ENCODE measurements at regions not wholly inside any gene's neighbourhood (a gene's known extent, or its start where the extent isn't known, plus 50 kb on each side); places are given as distances from the start of the nearest gene placed in this dataset.
"Not testable (repeated sequence)": the region's sequence is repeated elsewhere in the genome, so short reads cannot be mapped to it uniquely, and the experiment has no call there.

DNA sequence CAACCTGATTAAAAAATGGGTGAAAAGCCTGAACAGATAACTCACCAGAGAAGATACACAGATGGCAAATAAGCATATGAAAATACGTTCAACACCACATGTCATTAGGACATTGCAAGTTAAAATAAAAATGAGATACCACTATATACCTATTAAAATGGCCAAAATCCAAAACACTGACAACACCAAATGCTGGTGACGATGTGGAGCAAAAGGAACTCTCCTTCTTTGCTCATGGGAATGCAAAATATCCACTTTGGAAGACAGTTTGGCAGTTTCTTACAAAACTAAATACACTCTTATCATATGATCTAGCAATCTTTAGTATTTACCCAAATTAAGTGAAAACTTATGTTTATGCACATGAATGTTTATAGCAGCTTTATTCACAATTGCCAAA, 100.5 kb upstream of the ARID1B start (continued):
- no peak for TF ChIP-seq YY1 (IDR thresholded peaks at IDR 0.05; ENCODE audit: extremely low read depth, insufficient replicate concordance, low read depth, low read length)
- no peak for TF ChIP-seq POLR2AphosphoS5 (IDR thresholded peaks at IDR 0.05; ENCODE audit: low read depth, low read length)
- TF ChIP-seq, protein P1, sequence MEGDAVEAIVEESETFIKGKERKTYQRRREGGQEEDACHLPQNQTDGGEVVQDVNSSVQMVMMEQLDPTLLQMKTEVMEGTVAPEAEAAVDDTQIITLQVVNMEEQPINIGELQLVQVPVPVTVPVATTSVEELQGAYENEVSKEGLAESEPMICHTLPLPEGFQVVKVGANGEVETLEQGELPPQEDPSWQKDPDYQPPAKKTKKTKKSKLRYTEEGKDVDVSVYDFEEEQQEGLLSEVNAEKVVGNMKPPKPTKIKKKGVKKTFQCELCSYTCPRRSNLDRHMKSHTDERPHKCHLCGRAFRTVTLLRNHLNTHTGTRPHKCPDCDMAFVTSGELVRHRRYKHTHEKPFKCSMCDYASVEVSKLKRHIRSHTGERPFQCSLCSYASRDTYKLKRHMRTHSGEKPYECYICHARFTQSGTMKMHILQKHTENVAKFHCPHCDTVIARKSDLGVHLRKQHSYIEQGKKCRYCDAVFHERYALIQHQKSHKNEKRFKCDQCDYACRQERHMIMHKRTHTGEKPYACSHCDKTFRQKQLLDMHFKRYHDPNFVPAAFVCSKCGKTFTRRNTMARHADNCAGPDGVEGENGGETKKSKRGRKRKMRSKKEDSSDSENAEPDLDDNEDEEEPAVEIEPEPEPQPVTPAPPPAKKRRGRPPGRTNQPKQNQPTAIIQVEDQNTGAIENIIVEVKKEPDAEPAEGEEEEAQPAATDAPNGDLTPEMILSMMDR (IDR thresholded peaks at IDR 0.05 in 2 of 3, conservative IDR thresholded peaks at IDR 0.05 in 1 of 3; ENCODE audit: borderline replicate concordance in 1 of 3, insufficient read depth in 1 of 3, low read depth in 2 of 3, low read length in 2 of 3): no peak

DNA sequence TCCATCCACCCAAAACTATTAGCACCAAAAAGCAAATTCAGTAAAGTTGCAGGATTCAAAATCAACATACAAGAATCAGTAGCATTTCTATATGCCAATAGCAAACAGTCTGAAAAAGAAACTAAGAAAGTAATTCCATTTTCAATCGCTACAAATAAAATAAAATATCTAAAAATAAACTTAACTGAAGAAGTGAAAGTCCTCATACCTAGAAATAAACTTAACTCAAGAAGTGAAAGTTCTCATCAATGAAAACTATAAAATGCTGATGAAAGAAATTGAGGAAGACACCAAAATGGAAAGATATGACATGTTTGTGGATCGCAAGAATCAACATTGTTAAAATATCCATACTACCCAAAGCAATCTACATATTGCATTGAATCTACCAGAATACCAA, 103.0 kb upstream of the ARID1B start:
- H3K79me2 ChIP-seq (ENCODE audit: insufficient read depth, low read length): no peaks in the 10 kb centered on the region
- H3K9me2 ChIP-seq (ENCODE audit: insufficient read depth): no peaks in the 10 kb centered on the region
- no peak for DNase-seq (ENCODE audit: low read depth, low spot score)
- intact Hi-C loops (cut with micrococcal nuclease): no loop called here
- H3K9me3 ChIP-seq (ENCODE audit: control insufficient read depth in 1 of 2, insufficient read depth in 1 of 2, low read depth in 1 of 2, low read length in 2 of 2): no peaks in the 10 kb centered on the region
- POLR2A ChIA-PET: no interaction called here
- no peaks in the 10 kb centered on the region for H3K27me3 ChIP-seq (ENCODE audit: insufficient read depth, low read length)
- CTCF ChIA-PET: no interaction called here
- H3K4me2 ChIP-seq (ENCODE audit: low read length): no peak overlapping the region
- TF ChIP-seq CBX3 (IDR thresholded peaks at IDR 0.05; ENCODE audit: low read depth): no peak
- TF ChIP-seq EZH2phosphoT487 (IDR thresholded peaks at IDR 0.05; ENCODE audit: borderline replicate concordance): no peak
- RAD21 ChIA-PET (ENCODE audit: low non-redundant PET in 1 of 2, low total read pairs in 2 of 2, uncharacterized antibody in 2 of 2, unreplicated experiment in 2 of 2): no interaction called here
- no peak overlapping the region for H3K4me3 ChIP-seq (replicated peaks in 1 of 2; ENCODE audit: low read depth in 1 of 2, low read length in 2 of 2)
- BruUV-seq (replicated peaks): no TSS peak
- no peak overlapping the region for H3K27ac ChIP-seq (ENCODE audit: low read depth, low read length)
- no peak overlapping the region for H3K9ac ChIP-seq (ENCODE audit: low read length)
- no peak overlapping the region for H2AFZ ChIP-seq (ENCODE audit: low read depth, low read length, poor library complexity, severe bottlenecking)
- no peaks in the 10 kb centered on the region for H3K4me1 ChIP-seq (ENCODE audit: control insufficient read depth in 1 of 2, insufficient read depth in 2 of 2, low read length in 2 of 2)
- no peaks in the 10 kb centered on the region for H4K20me1 ChIP-seq (ENCODE audit: insufficient read depth)
- H3K36me3 ChIP-seq (ENCODE audit: control insufficient read depth in 1 of 2, insufficient read depth in 2 of 2, low read length in 2 of 2): no peaks in the 10 kb centered on the region
- no peak for ATAC-seq

DNA sequence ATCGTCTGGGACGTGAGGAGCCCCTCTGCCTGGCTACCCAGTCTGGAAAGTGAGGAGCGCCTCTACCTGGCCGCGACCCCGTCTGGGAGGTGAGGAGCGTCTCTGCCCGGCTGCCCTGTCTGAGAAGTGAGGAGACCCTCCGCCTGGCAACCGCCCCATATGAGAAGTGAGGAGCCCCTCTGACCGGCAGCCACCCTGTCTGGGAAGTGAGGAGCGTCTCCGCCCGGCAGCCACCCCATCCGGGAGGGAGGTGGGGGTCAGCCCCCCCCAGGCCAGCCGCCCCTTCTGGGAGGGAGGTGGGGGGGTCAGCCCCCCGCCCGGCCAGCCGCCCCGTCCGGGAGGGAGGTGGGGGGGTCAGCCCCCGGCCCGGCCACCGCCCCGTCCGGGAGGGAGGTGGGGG, 107.1 kb upstream of the ARID1B start:
- H3K4me3 ChIP-seq (replicated peaks in 1 of 2; ENCODE audit: low read depth in 1 of 2, low read length in 2 of 2); DNase-seq (ENCODE audit: low read depth, low spot score); H3K27me3 ChIP-seq (ENCODE audit: insufficient read depth, low read length); H3K9ac ChIP-seq (ENCODE audit: low read length); H3K27ac ChIP-seq (ENCODE audit: low read depth, low read length); H3K9me3 ChIP-seq (ENCODE audit: control insufficient read depth in 1 of 2, insufficient read depth in 1 of 2, low read depth in 1 of 2, low read length in 2 of 2); CTCF ChIA-PET; H3K4me1 ChIP-seq (ENCODE audit: control insufficient read depth in 1 of 2, insufficient read depth in 2 of 2, low read length in 2 of 2); H3K79me2 ChIP-seq (ENCODE audit: insufficient read depth, low read length); BruUV-seq (replicated peaks); H3K4me2 ChIP-seq (ENCODE audit: low read length); H2AFZ ChIP-seq (ENCODE audit: low read depth, low read length, poor library complexity, severe bottlenecking); intact Hi-C loops (cut with micrococcal nuclease); POLR2A ChIA-PET; RAD21 ChIA-PET (ENCODE audit: low non-redundant PET in 1 of 2, low total read pairs in 2 of 2, uncharacterized antibody in 2 of 2, unreplicated experiment in 2 of 2); H3K36me3 ChIP-seq (ENCODE audit: control insufficient read depth in 1 of 2, insufficient read depth in 2 of 2, low read length in 2 of 2); H4K20me1 ChIP-seq (ENCODE audit: insufficient read depth); ATAC-seq; H3K9me2 ChIP-seq (ENCODE audit: insufficient read depth): not testable (repeated sequence)
